HUES6 (cell line): ENCODE measurements at regions not wholly inside any gene's neighbourhood (a gene's known extent, or its start where the extent isn't known, plus 50 kb on each side); places are given as distances from the start of the nearest gene placed in this dataset.
A peak's percentile ranks its signal among the peaks of the same experiment; 100 is the strongest.

ENCODE experiments used
- H3K27ac ChIP-seq: 2 replicates; pipeline ENCODE4 v1.7.0; 2013; ENCODE audit warnings: low read depth, mild to moderate bottlenecking, low read length, inconsistent platforms
- H3K27me3 ChIP-seq: 2 replicates; pipeline ENCODE4 v1.6.1; 2013; ENCODE audit warnings: low read length; ENCODE audit not compliant: control insufficient read depth, insufficient read depth
- H3K36me3 ChIP-seq: 2 replicates; pipeline ENCODE4 v1.6.1; 2013; ENCODE audit warnings: low read length; ENCODE audit not compliant: control insufficient read depth, insufficient read depth
- H3K4me1 ChIP-seq: 2 replicates; pipeline ENCODE4 v1.6.1; 2013; ENCODE audit warnings: low read length; ENCODE audit not compliant: control insufficient read depth, insufficient read depth
- H3K4me3 ChIP-seq: 2 replicates; pipeline ENCODE4 v1.5.1; 2013; ENCODE audit warnings: low read depth, low read length
- H3K9ac ChIP-seq: one replicate; pipeline ENCODE4 v1.6.1; 2013; ENCODE audit warnings: mild to moderate bottlenecking, low read length
- H3K9me3 ChIP-seq: 2 replicates; pipeline ENCODE4 v1.6.1; 2013; ENCODE audit warnings: low read depth, low read length; ENCODE audit not compliant: control insufficient read depth, insufficient read depth

DNA sequence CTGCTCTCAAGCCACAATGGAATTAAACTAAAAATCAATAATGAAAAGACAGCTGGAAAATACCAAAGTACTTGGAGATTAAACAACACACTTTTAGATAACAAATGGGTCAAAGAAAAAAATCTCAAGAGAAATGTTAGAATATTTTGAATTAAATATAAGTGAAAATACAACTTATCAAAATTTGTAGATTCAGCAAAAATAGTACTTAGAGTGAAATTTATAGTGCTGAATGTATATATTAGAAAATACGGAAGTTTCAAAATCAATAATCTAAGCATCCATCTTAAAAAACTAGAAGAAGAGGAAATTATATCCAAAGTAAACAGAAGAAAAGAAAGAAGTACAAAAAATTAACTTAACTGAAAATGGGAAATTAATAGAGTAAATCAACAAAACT is 179.2 kb upstream of the CDH11 start:
- no peaks in the 10 kb centered on the region for H3K27me3 ChIP-seq
- H3K4me1 ChIP-seq = peaks cover 20% of the 10 kb centered on the region
- no peak overlapping the region for H3K9ac ChIP-seq
- peaks cover 12% of the 10 kb centered on the region; the same call in 1 of the 2 replicates for H3K9me3 ChIP-seq
- no peak overlapping the region for H3K4me3 ChIP-seq
- no peak overlapping the region for H3K27ac ChIP-seq
- no peaks in the 10 kb centered on the region for H3K36me3 ChIP-seq

DNA sequence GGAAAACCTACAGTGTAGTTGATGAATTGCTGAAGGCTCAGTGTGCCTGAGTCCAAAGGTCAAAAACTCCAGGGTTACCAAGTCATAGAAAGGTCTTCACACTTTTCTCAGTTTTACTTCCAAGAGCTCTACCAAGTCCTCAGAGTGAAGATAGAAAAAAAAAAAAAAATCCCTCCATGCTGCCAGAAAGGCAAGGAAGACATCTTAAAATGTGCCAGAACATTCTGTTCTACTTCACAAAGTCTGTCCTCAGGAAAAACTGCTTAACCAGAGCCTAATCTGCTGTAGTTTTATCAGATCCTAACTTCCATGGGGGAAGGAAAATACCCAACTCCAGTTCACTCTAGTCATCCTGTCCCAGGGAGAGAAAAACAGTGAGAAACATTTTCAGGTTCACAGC is 175.6 kb upstream of the CDH11 start:
- Histone ChIP-seq H3K36me3 (no peaks in the 10 kb centered on the region), H3K4me3 (no peak overlapping the region), H3K9ac (no peak overlapping the region), H3K27me3 (no peaks in the 10 kb centered on the region), H3K27ac (no peak overlapping the region), H3K4me1 (peaks cover 22% of the 10 kb centered on the region), H3K9me3 (peaks cover 5% of the 10 kb centered on the region)

DNA sequence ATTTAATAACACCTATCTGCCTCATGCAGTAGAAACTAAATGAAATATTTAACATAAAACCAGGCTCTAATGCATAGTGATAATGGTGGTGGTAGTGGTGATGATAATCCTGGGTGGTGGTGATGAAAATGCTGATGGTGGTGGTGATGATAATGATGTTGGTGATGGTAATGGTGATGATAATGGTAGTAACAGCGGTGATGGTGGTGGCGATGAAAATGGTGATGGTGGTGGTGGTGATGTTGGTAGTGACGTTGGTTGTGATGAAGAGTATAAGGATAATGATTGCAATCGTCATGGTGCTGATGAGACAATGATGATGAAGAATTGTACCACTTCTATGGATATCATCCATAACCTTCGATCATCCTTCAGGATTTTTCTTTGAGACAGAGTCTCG is 173.7 kb upstream of the CDH11 start:
- Histone ChIP-seq H3K27me3 (no peaks in the 10 kb centered on the region), H3K9ac (no peak overlapping the region), H3K4me1 (peaks cover 22% of the 10 kb centered on the region), H3K27ac (no peak overlapping the region), H3K4me3 (no peak overlapping the region), H3K9me3 (peaks cover 5% of the 10 kb centered on the region), H3K36me3 (no peaks in the 10 kb centered on the region)

DNA sequence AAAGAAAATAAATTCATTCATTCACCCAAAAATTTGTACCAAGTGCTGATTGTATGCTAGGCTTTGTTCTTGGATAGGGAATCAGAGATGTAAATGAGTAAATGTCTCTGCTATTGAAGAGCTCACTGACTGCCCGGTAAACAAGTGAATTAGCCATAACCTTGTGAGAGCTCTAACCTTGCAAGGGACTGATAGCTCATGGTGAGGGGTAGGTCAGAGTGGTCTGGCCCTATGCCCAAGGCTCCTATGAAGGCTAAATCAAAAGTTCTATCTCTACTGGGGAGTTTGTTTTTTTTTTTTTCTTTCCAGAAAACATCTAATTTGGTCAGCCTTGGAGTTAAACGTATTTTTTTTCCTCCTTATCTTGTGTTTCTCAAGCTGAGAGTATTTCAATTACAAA is 172.8 kb upstream of the CDH11 start:
- Histone ChIP-seq H3K27ac (no peak overlapping the region), H3K9me3 (peaks cover 5% of the 10 kb centered on the region), H3K27me3 (no peaks in the 10 kb centered on the region), H3K9ac (no peak overlapping the region), H3K4me1 (peaks cover 22% of the 10 kb centered on the region), H3K4me3 (no peak overlapping the region), H3K36me3 (no peaks in the 10 kb centered on the region)

DNA sequence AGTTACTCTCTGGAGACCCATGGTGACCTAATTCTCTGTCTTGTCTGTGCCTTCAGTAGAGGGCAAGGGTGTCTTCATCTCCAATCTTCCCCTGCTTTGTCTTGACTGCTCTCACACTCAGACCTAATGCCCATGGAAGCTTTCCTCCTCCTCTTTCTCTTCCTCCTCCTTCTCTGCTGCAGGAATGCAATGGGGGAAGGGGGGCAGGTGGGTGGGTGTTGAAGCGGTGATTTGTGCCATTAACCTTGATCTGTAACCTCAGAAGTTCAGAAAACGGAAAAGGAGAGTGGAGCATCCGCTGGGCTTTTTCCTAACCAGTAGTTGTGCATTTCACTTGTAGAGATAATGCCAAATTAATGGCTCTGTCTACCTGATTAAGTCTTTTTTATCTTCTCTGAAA is 172.3 kb upstream of the CDH11 start:
- H3K9ac ChIP-seq = no peak overlapping the region
- H3K27me3 ChIP-seq = no peaks in the 10 kb centered on the region
- no peak overlapping the region for H3K27ac ChIP-seq
- no peaks in the 10 kb centered on the region for H3K36me3 ChIP-seq
- H3K4me3 ChIP-seq = no peak overlapping the region
- H3K4me1 ChIP-seq = peaks cover 22% of the 10 kb centered on the region
- H3K9me3 ChIP-seq = peaks cover under 1% of the 10 kb centered on the region

DNA sequence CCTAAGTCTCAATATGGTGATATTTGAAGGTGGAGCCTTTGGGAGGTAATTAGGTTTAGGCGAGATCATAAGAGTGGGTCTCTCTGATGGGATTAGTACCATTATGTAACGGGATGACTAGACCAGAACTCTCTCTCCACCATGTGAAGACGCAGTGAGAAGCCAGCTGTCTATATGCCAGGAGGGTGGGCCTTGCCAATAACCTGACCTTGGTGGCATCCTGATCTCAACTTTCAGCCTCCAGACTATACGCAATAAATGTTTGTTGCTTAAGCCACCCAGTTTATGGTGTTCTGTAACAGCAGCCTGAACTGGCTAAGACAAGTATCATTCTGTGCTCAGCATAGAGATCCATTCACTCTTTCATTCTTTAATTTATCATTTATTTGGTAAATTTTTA is 167.2 kb upstream of the CDH11 start:
- Histone ChIP-seq H3K4me3 (no peak overlapping the region), H3K36me3 (no peaks in the 10 kb centered on the region), H3K9ac (no peak overlapping the region), H3K9me3 (no peaks in the 10 kb centered on the region), H3K4me1 (peaks cover 29% of the 10 kb centered on the region), H3K27ac (no peak overlapping the region), H3K27me3 (no peaks in the 10 kb centered on the region)

DNA sequence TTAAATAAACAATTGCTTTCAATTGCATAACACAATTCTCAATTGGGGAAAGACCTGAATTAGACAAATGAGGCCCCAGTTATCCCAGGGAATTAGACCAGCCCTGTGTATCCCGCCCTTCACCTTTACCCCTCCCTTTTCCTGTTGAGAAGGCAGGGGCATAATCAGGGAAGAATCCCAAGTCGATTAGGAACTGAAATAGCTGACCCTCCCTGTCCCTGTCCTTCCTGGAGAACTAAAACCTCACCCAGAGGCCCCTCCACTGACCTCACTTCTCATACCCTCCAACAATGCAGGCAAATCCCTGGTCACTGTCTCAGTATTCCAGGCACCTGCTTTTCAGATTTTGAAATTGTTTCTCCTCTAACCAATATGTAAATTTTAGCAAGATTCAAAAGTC is 165.4 kb upstream of the CDH11 start:
- no peaks in the 10 kb centered on the region for H3K27me3 ChIP-seq
- peaks cover 44% of the 10 kb centered on the region for H3K4me1 ChIP-seq
- H3K36me3 ChIP-seq = no peaks in the 10 kb centered on the region
- no peak overlapping the region for H3K9ac ChIP-seq
- no peak overlapping the region for H3K4me3 ChIP-seq
- no peaks in the 10 kb centered on the region for H3K9me3 ChIP-seq
- no peak overlapping the region for H3K27ac ChIP-seq

- no peaks in the 10 kb centered on the region for H3K9me3 ChIP-seq
- H3K4me1 ChIP-seq = peaks cover 63% of the 10 kb centered on the region
- no peak overlapping the region for H3K4me3 ChIP-seq
- no peaks in the 10 kb centered on the region for H3K27me3 ChIP-seq
- no peak overlapping the region for H3K27ac ChIP-seq
- peak overlapping the region; percentile 29 for H3K9ac ChIP-seq
- no peaks in the 10 kb centered on the region for H3K36me3 ChIP-seq
Observed at GRCh38 chr16:65285128-65286048, 163.5 kb upstream of the CDH11 start.

DNA sequence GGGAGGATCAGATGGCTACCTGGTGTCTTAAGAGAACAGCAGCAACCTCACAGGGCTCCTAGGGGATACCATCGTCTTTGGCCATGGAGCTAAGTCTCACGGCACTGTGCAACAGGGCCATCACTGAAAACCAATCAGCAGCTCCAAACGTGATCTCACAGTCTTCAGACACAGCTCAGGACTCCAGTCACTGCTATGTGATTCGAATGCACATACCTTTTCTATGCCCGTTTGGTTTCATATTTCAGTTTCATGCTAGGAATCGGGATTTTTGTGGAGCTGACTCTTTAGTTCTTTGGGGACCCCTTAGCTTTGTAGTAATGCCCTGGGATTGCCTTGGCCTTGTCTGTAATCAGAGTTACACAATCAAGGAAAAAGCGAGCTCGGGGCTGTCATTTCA is 162.8 kb upstream of the CDH11 start:
- H3K36me3 ChIP-seq = no peaks in the 10 kb centered on the region
- peak overlapping the region; percentile 29 for H3K9ac ChIP-seq
- H3K9me3 ChIP-seq = no peaks in the 10 kb centered on the region
- peaks cover 69% of the 10 kb centered on the region for H3K4me1 ChIP-seq
- no peak overlapping the region for H3K4me3 ChIP-seq
- no peaks in the 10 kb centered on the region for H3K27me3 ChIP-seq
- H3K27ac ChIP-seq = peak overlapping the region; percentile 42; the same call in 1 of the 2 replicates

DNA sequence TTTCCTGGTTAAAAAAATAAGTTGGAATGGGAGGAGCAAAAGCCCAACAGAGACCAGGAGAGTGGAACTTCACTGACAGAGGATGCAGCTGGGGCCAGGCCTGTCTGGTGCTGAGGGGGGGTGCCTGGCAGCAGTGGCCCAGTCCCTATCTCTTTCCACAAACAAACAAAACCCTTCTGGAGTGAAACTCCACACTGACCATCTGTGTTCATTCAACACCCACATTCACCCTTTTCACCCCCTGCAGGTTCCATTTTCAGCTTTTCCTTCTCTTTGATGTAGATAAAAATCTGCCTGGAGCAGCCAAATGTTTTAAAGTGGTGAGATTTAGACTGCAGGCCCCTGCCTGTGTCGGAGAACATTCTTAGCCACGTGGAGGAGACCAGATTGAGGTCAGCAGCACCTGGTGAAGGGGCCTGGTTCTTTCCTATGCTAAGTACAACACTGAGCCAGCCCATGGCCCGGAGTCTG is 161.4 kb upstream of the CDH11 start:
- H3K27ac ChIP-seq = peak overlapping the region; percentile 52; the same call in 1 of the 2 replicates
- peak overlapping the region; percentile 65 for H3K9ac ChIP-seq
- H3K4me3 ChIP-seq = no peak overlapping the region
- no peaks in the 10 kb centered on the region for H3K9me3 ChIP-seq
- H3K36me3 ChIP-seq = no peaks in the 10 kb centered on the region
- H3K27me3 ChIP-seq = no peaks in the 10 kb centered on the region
- peaks cover 78% of the 10 kb centered on the region for H3K4me1 ChIP-seq

DNA sequence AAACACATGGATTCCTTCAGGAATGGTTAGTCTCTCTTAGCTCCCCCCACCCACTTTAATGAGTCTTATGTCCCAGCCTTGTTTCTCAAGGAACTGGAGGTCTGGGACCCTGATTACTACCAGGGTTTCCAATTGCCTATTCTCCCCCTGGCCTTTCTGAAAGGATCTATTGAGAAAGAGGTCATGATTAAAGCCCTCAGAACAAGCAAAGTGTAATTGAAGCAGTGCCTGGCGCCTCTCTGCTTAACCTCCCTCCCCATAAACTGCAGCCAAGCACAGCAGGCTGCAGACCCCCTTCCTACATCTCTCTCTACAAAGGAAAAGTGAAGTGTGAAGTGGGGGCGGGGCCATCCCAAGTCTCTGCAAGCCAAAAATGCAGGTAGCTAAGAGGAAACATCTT is 159.7 kb upstream of the CDH11 start:
- Histone ChIP-seq H3K9me3 (no peaks in the 10 kb centered on the region), H3K27ac (peak overlapping the region; percentile 49; the same call in 1 of the 2 replicates), H3K36me3 (no peaks in the 10 kb centered on the region), H3K4me1 (peaks cover 69% of the 10 kb centered on the region), H3K4me3 (peak overlapping the region; percentile 22; the same call in 1 of the 2 replicates), H3K27me3 (no peaks in the 10 kb centered on the region), H3K9ac (peak overlapping the region; percentile 53)
